GM12865 (cell line): ENCODE measurements at regions not wholly inside any gene's neighbourhood (a gene's known extent, or its start where the extent isn't known, plus 50 kb on each side); places are given as distances from the start of the nearest gene placed in this dataset.
A peak's percentile ranks its signal among the peaks of the same experiment; 100 is the strongest.
"Not testable (repeated sequence)": the region's sequence is repeated elsewhere in the genome, so short reads cannot be mapped to it uniquely, and the experiment has no call there.

Experiments
- DNase-seq: peaks from one replicate; pipeline ENCODE4 v3.0.0; 2010; ENCODE audit warnings: low read depth
- H3K4me3 ChIP-seq: 2 replicates; pipeline ENCODE4 v1.5.1; 2011; ENCODE audit warnings: mild to moderate bottlenecking, low read depth, low read length, control low read depth
- TF ChIP-seq, protein P1 (sequence below): IDR thresholded peaks from 2 replicates; pipeline ENCODE4 v1.5.1; 2011; ENCODE audit warnings: low read length, control low read depth, low read depth, inconsistent platforms; ENCODE audit not compliant: insufficient read depth; ENCODE audit errors: missing control alignments

DNA sequence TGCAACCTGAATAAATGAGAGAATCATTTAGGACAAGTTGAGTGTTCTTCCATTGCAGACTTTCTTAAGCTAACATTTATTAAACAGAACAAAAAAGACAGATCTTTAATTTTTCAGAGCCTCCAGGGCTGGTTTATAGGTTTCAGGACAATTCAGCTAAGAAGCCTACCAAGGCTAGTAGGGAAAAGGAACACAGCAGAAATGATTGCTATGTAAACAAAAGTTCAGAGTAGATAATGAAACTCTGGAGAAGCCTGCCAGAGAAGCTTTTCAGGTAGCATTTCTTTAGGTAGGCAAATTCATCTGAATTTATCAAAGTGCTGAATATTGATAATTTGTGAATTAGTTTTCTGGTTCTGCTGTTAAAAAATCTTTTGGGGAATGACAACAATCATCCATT is 264.2 kb downstream of the DEPDC1B start:
- no peak for DNase-seq
- no peak overlapping the region for H3K4me3 ChIP-seq
- TF ChIP-seq, protein P1, sequence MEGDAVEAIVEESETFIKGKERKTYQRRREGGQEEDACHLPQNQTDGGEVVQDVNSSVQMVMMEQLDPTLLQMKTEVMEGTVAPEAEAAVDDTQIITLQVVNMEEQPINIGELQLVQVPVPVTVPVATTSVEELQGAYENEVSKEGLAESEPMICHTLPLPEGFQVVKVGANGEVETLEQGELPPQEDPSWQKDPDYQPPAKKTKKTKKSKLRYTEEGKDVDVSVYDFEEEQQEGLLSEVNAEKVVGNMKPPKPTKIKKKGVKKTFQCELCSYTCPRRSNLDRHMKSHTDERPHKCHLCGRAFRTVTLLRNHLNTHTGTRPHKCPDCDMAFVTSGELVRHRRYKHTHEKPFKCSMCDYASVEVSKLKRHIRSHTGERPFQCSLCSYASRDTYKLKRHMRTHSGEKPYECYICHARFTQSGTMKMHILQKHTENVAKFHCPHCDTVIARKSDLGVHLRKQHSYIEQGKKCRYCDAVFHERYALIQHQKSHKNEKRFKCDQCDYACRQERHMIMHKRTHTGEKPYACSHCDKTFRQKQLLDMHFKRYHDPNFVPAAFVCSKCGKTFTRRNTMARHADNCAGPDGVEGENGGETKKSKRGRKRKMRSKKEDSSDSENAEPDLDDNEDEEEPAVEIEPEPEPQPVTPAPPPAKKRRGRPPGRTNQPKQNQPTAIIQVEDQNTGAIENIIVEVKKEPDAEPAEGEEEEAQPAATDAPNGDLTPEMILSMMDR: no peak

GRCh38 chr5:60426189-60426588 is 273.8 kb downstream of the DEPDC1B start:
- DNase-seq, H3K4me3 ChIP-seq: not testable (repeated sequence)

GRCh38 chr5:60420773-60421172 is 279.2 kb downstream of the DEPDC1B start:
- DNase-seq, H3K4me3 ChIP-seq: not testable (repeated sequence)

DNA sequence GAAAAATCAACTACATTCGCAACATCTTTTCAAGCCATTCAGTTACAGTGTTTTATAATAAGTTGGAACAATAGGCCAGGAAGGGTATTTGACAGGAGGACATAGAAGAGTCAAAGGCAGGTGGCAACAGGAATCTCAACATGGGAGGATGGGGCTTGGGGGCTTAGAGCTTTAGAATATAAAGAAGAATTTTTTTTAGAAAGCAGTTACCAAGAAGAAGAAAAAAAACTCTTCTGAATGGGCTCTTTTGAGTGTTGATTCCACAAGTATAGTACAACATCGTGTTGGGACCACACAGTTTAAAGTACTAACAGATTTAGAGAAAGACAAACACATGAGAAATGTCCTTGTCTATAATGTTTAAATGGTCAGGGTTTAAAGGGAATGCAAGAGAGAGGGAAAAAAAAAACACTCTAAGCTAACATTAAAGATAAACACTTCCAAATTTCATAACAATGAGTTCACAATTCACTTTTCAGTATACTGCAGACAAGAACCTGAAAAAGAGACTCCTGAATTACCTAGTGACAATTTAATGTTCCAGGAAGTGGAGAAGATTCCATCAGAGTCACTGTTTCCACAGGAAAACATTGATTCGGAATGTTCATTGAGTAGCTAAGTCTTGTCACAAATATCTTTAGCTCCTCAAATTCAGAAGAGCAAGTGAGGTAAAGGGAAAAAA is 282.3 kb downstream of the DEPDC1B start:
- TF ChIP-seq, protein P1: no peak
- DNase-seq: no peak
- no peak overlapping the region for H3K4me3 ChIP-seq

- H3K4me3 ChIP-seq: no peak overlapping the region
- no peak for DNase-seq
- TF ChIP-seq, protein P1: no peak
Measured at GRCh38 chr5:60415443-60415842, 284.5 kb downstream of the DEPDC1B start.

DNA sequence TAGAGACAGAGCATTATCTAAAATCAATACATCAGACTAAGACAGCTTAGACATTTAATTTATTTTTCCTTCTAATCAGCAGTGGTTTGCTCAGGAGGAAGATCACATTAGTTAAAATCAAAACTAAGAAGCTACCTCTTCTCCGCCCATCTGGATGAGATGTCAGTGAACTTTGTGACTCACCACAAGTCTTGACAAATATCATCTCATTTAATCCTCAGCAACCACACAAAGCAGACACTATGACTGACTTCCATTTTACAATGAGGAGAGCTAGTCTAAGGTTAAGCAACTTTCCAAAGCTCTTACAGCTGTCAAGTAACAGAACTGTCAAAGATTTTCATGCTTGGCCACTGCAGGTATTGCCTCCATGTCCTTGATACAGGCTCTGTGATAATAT is 289.5 kb downstream of the DEPDC1B start:
- peak; percentile 2 for DNase-seq

DNA sequence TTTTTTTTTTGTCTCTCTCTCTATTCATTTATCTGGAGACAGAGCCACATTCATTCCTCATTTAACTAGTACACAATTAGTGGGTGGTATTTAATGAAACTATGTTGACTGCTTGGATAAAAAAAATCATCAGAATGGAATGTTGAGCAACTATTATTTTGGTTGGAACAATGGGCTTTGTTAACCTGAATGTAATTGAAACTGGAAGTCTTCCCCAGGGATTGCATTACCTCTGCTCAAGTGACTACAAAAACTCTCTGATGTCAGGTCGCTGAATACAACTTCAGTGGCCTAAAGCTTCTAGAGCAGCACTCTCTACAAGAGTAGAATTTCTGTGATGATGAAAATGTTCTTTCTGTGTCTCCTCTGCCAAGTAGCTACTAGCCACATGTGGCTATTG is 295.8 kb downstream of the DEPDC1B start:
- TF ChIP-seq, protein P1: no peak
- no peak for DNase-seq

More for the DNA sequence above, 289.5 kb downstream of the DEPDC1B start:
- no peak overlapping the region for H3K4me3 ChIP-seq
- TF ChIP-seq, protein P1: no peak

DNA sequence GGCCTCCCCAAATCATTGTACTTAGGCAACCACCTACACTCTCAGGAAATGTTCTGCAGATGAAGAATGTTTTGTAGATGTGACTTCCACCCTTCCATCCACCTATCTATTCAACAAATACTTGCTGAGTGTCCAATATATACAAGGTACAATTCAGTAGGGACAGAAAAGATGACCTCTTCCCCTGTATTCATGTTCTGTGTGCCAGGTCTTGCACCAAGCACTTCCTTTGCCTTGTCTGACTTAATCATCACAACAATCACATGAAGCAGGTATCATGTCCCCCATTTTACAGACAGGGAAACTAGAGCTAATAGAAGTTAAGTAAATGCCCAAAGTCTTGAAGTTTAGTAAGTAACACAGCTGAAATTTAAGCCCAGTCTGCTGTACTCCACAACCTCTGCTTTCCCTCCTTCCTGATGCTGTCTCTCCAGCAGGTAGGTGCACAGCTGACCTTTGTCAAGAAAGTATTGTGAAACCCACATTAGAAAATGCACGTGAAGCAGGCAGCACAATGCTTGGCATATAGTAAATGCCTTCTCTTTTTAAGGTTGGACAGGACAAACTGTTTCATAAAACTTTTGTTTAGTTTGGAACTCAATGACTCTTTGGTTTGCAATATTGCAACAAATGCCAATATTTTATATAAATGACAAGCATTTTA is 296.5 kb downstream of the DEPDC1B start:
- no peak overlapping the region for H3K4me3 ChIP-seq
- TF ChIP-seq, protein P1: no peak

More for the DNA sequence above, 295.8 kb downstream of the DEPDC1B start:
- no peak overlapping the region for H3K4me3 ChIP-seq

More for the DNA sequence above, 296.5 kb downstream of the DEPDC1B start:
- DNase-seq: no peak
